MM.1S (cell line): ENCODE measurements at regions not wholly inside any gene's neighbourhood (a gene's known extent, or its start where the extent isn't known, plus 50 kb on each side); places are given as distances from the start of the nearest gene placed in this dataset.

Experiments
- DNase-seq: peaks from one replicate; pipeline ENCODE4 v3.0.0-alpha.2; 2015
- H2AFZ ChIP-seq: fragments of 300-600 bp; sonication (generic); 2 replicates; pipeline ENCODE4 v1.6.0; 2016; ENCODE audit warnings: antibody characterized with exemption, low read length
- H3F3A ChIP-seq: fragments of 300-600 bp; sonication (generic); 2 replicates; pipeline ENCODE4 v1.6.1; 2016; ENCODE audit warnings: mild to moderate bottlenecking, antibody characterized with exemption, low read length, moderate library complexity, mixed read lengths; ENCODE audit not compliant: insufficient read depth
- H3K27ac ChIP-seq: fragments of 300-600 bp; sonication (generic); 2 replicates; pipeline ENCODE4 v1.5.1; 2016; ENCODE audit warnings: mild to moderate bottlenecking, low read length
- H3K27me3 ChIP-seq: fragments of 300-600 bp; sonication (generic); replicated peaks from 2 replicates; pipeline ENCODE4 v1.6.0; 2016; ENCODE audit warnings: low read length; ENCODE audit not compliant: insufficient read depth
- H3K36me3 ChIP-seq: fragments of 300-600 bp; sonication (generic); replicated peaks from 2 replicates; pipeline ENCODE4 v1.6.1; 2016; ENCODE audit warnings: mild to moderate bottlenecking, low read length, mixed read lengths; ENCODE audit not compliant: insufficient read depth
- H3K4me1 ChIP-seq: fragments of 300-600 bp; sonication (generic); 2 replicates; pipeline ENCODE4 v1.6.1; 2016; ENCODE audit warnings: low read length, mixed read lengths
- H3K4me2 ChIP-seq: fragments of 300-600 bp; sonication (generic); 2 replicates; pipeline ENCODE4 v1.6.0; 2016; ENCODE audit warnings: low read depth, low read length
- H3K4me3 ChIP-seq: fragments of 300-600 bp; sonication (generic); 2 replicates; pipeline ENCODE4 v1.5.1; 2016; ENCODE audit warnings: low read length, mixed read lengths
- H3K79me2 ChIP-seq: fragments of 300-600 bp; sonication (generic); 2 replicates; pipeline ENCODE4 v1.6.1; 2016; ENCODE audit warnings: mixed run types, low read length, mixed read lengths
- H3K9ac ChIP-seq: fragments of 300-600 bp; sonication (generic); 2 replicates; pipeline ENCODE4 v1.6.1; 2016; ENCODE audit warnings: low read length, mixed read lengths
- H3K9me2 ChIP-seq: fragments of 300-600 bp; sonication (generic); replicated peaks from 2 replicates; pipeline ENCODE4 v1.6.1; 2016; ENCODE audit warnings: mild to moderate bottlenecking, low read length, mixed read lengths; ENCODE audit not compliant: insufficient read depth
- H3K9me3 ChIP-seq: fragments of 300-600 bp; sonication (generic); replicated peaks from 2 replicates; pipeline ENCODE4 v1.6.1; 2016; ENCODE audit warnings: mild to moderate bottlenecking, low read length, mixed read lengths; ENCODE audit not compliant: insufficient read depth
- H4K20me1 ChIP-seq: fragments of 300-600 bp; sonication (generic); 2 replicates; pipeline ENCODE4 v1.6.1; 2016; ENCODE audit warnings: mild to moderate bottlenecking, low read length, moderate library complexity, mixed read lengths; ENCODE audit not compliant: insufficient read depth
- EZH2 ChIP-seq: fragments of 300-600 bp; sonication (generic); optimal IDR thresholded peaks from 2 replicates; pipeline ENCODE3; 2017; ENCODE audit warnings: low read depth, mild to moderate bottlenecking, antibody characterized with exemption, low read length, mixed read lengths
- EZH2phosphoT487 ChIP-seq: fragments of 300-600 bp; sonication (generic); IDR thresholded peaks from 2 replicates; pipeline ENCODE4 v1.6.1; 2018; ENCODE audit warnings: antibody characterized with exemption, low read length
- TF ChIP-seq, protein P1 (sequence below): fragments of 300-600 bp; sonication (generic); IDR thresholded peaks from 2 replicates; pipeline ENCODE4 v1.5.1; 2016; ENCODE audit warnings: antibody characterized with exemption, low read length, mixed read lengths

DNA sequence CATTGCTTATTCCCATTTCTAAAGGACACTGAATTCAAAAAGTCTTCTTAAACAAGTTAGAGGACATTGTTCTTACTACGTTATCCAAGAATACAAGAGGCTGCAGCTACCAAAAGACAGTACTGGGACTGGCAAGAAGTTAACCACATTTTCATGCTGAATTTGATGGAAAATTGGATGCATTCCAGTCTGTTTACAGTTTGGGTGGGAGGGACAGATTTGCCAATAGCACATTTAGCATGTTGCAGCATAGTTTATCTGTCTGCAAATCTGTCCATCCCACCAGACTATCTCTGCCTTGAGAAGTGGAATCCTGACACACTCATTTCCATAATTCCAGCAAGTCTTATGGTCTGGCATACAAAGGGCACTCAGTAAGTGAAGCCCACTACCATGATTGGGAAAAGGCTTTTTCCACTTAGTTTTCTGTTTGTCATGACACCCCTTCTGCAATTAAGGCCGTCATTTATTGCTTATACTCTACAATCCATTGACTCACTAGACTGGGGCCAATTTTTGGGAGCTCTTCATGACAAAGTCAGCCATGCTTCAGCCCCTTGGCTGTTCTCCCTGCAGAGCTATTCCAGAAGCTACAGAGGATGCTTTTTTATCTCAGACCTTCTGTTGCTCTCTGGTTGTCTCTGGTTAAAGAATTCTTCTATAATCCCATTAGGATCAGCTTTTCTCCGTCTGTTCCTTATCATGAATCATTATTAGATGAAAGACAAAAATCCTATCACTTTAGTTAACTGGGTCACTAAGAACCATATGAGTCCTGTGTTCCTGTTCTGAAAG is 355.8 kb upstream of the PTBP2 start:
- Histone ChIP-seq H3K4me2 (no peak overlapping the region), H2AFZ (no peak overlapping the region), H3K4me3 (no peak overlapping the region), H3K36me3 (no peaks in the 10 kb centered on the region), H3K9me3 (no peaks in the 10 kb centered on the region), H4K20me1 (no peaks in the 10 kb centered on the region), H3F3A (no peaks in the 10 kb centered on the region), H3K27ac (no peak overlapping the region), H3K9ac (no peak overlapping the region), H3K4me1 (no peaks in the 10 kb centered on the region), H3K79me2 (no peaks in the 10 kb centered on the region), H3K9me2 (no peaks in the 10 kb centered on the region), H3K27me3 (no peaks in the 10 kb centered on the region)
- no peak for TF ChIP-seq EZH2
- no peak for TF ChIP-seq EZH2phosphoT487
- TF ChIP-seq, protein P1, sequence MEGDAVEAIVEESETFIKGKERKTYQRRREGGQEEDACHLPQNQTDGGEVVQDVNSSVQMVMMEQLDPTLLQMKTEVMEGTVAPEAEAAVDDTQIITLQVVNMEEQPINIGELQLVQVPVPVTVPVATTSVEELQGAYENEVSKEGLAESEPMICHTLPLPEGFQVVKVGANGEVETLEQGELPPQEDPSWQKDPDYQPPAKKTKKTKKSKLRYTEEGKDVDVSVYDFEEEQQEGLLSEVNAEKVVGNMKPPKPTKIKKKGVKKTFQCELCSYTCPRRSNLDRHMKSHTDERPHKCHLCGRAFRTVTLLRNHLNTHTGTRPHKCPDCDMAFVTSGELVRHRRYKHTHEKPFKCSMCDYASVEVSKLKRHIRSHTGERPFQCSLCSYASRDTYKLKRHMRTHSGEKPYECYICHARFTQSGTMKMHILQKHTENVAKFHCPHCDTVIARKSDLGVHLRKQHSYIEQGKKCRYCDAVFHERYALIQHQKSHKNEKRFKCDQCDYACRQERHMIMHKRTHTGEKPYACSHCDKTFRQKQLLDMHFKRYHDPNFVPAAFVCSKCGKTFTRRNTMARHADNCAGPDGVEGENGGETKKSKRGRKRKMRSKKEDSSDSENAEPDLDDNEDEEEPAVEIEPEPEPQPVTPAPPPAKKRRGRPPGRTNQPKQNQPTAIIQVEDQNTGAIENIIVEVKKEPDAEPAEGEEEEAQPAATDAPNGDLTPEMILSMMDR: no peak
- DNase-seq: no peak

DNA sequence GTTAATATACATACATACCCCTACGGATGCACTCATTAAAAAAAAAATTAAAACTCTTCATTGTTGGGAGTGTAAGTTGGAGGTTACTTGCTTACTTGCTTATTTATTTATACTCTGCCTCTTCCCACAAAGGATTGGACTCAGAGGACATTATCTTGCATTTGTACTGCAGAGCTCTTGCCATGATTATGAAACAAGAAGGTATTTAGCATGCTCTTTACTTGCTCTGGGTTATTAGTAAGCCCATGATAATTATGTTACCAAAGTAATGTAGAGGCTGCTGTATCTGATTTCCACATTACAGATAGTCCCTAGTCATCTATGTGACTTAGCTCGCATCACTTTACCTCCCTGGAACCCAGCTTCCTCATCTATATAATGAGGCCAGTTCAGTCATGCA is 355.1 kb upstream of the PTBP2 start:
- Histone ChIP-seq H3K27me3 (no peaks in the 10 kb centered on the region), H3K9me3 (no peaks in the 10 kb centered on the region), H4K20me1 (no peaks in the 10 kb centered on the region), H3K79me2 (no peaks in the 10 kb centered on the region), H3K4me1 (no peaks in the 10 kb centered on the region), H3K9me2 (no peaks in the 10 kb centered on the region), H2AFZ (no peak overlapping the region), H3K4me3 (no peak overlapping the region), H3K9ac (no peak overlapping the region), H3K4me2 (no peak overlapping the region), H3K36me3 (no peaks in the 10 kb centered on the region), H3K27ac (no peak overlapping the region), H3F3A (no peaks in the 10 kb centered on the region)
- DNase-seq: no peak
- TF ChIP-seq, protein P1: no peak

DNA sequence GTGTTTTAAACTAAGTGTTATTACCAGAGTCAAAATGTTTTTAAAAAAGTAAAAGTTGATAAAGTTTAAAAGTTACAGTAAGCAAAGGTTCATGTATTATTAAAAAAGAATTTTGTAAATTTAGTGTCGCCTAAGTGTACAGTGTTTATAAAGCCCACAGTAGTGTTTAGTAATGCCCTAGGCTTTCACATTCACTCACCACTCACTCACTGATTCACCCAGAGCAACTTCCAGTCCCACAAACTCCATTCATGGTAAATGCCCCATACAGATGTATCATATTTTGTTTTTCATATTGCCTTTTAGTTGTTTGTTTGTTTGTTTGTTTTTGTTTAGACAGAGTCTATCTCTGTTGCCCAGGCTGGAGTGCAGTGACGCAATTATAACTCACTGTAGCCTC is 353.8 kb upstream of the PTBP2 start:
- H3K4me1 ChIP-seq: no peaks in the 10 kb centered on the region
- H3K79me2 ChIP-seq: no peaks in the 10 kb centered on the region
- no peak overlapping the region for H3K27ac ChIP-seq
- no peaks in the 10 kb centered on the region for H4K20me1 ChIP-seq
- no peak overlapping the region for H3K4me2 ChIP-seq
- no peaks in the 10 kb centered on the region for H3K27me3 ChIP-seq
- no peak for DNase-seq
- H3K4me3 ChIP-seq: no peak overlapping the region
- H3K36me3 ChIP-seq: no peaks in the 10 kb centered on the region
- no peaks in the 10 kb centered on the region for H3K9me3 ChIP-seq
- H3K9me2 ChIP-seq: no peaks in the 10 kb centered on the region
- TF ChIP-seq EZH2phosphoT487 (no peak), EZH2 (no peak)
- TF ChIP-seq, protein P1: no peak
- H3K9ac ChIP-seq: no peak overlapping the region
- no peaks in the 10 kb centered on the region for H3F3A ChIP-seq
- no peak overlapping the region for H2AFZ ChIP-seq
